Umbilical cord (tissue), 1 donor: ENCODE measurements at regions not wholly inside any gene's neighbourhood (a gene's known extent, or its start where the extent isn't known, plus 50 kb on each side); places are given as distances from the start of the nearest gene placed in this dataset.

Experiments used
- DNase-seq: peaks from one replicate; pipeline ENCODE4 v3.0.0-alpha.2; 2015; ENCODE audit warnings: low spot score

- DNase-seq: no peak
Observed at GRCh38 chr15:97761110-97761509, 199.4 kb upstream of the ARRDC4 start.

- no peak for DNase-seq
Observed at GRCh38 chr15:97783240-97783639, 177.3 kb upstream of the ARRDC4 start.

- DNase-seq: no peak
Observed at GRCh38 chr15:97786741-97787140, 173.8 kb upstream of the ARRDC4 start.

- DNase-seq: no peak
Observed at GRCh38 chr15:97790180-97790579, 170.3 kb upstream of the ARRDC4 start.

GRCh38 chr15:97791824-97792792 is 168.4 kb upstream of the ARRDC4 start:
- no peak for DNase-seq

- no peak for DNase-seq
Observed at GRCh38 chr15:97804950-97805349, 155.6 kb upstream of the ARRDC4 start.

- no peak for DNase-seq
Observed at GRCh38 chr15:97806766-97807165, 153.7 kb upstream of the ARRDC4 start.

GRCh38 chr15:97815835-97816234 is 144.7 kb upstream of the ARRDC4 start:
- DNase-seq: no peak

GRCh38 chr15:97817276-97817890 is 143.1 kb upstream of the ARRDC4 start:
- DNase-seq: no peak

- no peak for DNase-seq
Observed at GRCh38 chr15:97836003-97836402, 124.5 kb upstream of the ARRDC4 start.

- no peak for DNase-seq
Observed at GRCh38 chr15:97837896-97838295, 122.6 kb upstream of the ARRDC4 start.

- no peak for DNase-seq
Observed at GRCh38 chr15:97838606-97839210, 121.8 kb upstream of the ARRDC4 start.

- no peak for DNase-seq
Observed at GRCh38 chr15:97840501-97840900, 120.0 kb upstream of the ARRDC4 start.

GRCh38 chr15:97841558-97841957 is 118.9 kb upstream of the ARRDC4 start:
- no peak for DNase-seq

GRCh38 chr15:97849183-97849582 is 111.3 kb upstream of the ARRDC4 start:
- no peak for DNase-seq

GRCh38 chr15:97858296-97858695 is 102.2 kb upstream of the ARRDC4 start:
- no peak for DNase-seq

GRCh38 chr15:97861529-97862260 is 98.8 kb upstream of the ARRDC4 start:
- no peak for DNase-seq

- no peak for DNase-seq
Observed at GRCh38 chr15:97866959-97867358, 93.5 kb upstream of the ARRDC4 start.

GRCh38 chr15:97867870-97868269 is 92.6 kb upstream of the ARRDC4 start:
- no peak for DNase-seq

GRCh38 chr15:97868981-97869380 is 91.5 kb upstream of the ARRDC4 start:
- DNase-seq: no peak

GRCh38 chr15:97870771-97871170 is 89.7 kb upstream of the ARRDC4 start:
- no peak for DNase-seq

- DNase-seq: no peak
Observed at GRCh38 chr15:97874139-97874538, 86.4 kb upstream of the ARRDC4 start.
